ENCODE measurements at regions not wholly inside any gene's neighbourhood (a gene's known extent, or its start where the extent isn't known, plus 50 kb on each side); places are given as distances from the start of the nearest gene placed in this dataset.
"Not testable (repeated sequence)": the region's sequence is repeated elsewhere in the genome, so short reads cannot be mapped to it uniquely, and the experiment has no call there.

- no peak for DNase-seq
Measured at GRCh38 chr6:135731116-135731515, 120.4 kb upstream of the PDE7B start.

- DNase-seq, result not testable (repeated sequence)
Measured at GRCh38 chr6:135736351-135736750, 115.2 kb upstream of the PDE7B start.

GRCh38 chr6:135738636-135739035, 112.9 kb upstream of the PDE7B start:
- no peak for DNase-seq

- no peak for DNase-seq
Measured at GRCh38 chr6:135739288-135739687, 112.2 kb upstream of the PDE7B start.

- DNase-seq, result no peak
Measured at GRCh38 chr6:135740580-135740979, 110.9 kb upstream of the PDE7B start.

- DNase-seq, result no peak
Measured at GRCh38 chr6:135743476-135743875, 108.0 kb upstream of the PDE7B start.

GRCh38 chr6:135748189-135748588, 103.3 kb upstream of the PDE7B start:
- no peak for DNase-seq

GRCh38 chr6:135750081-135750480, 101.4 kb upstream of the PDE7B start:
- DNase-seq, result no peak

- no peak for DNase-seq
Measured at GRCh38 chr6:135753196-135753595, 98.3 kb upstream of the PDE7B start.

GRCh38 chr6:135759831-135760230, 91.7 kb upstream of the PDE7B start:
- no peak for DNase-seq

GRCh38 chr6:135774006-135774405, 77.5 kb upstream of the PDE7B start:
- no peak for DNase-seq

GRCh38 chr6:135779213-135779612, 72.3 kb upstream of the PDE7B start:
- no peak for DNase-seq

GRCh38 chr6:135780326-135780725, 71.2 kb upstream of the PDE7B start:
- no peak for DNase-seq

- DNase-seq, result no peak
Measured at GRCh38 chr6:135782546-135782945, 69.0 kb upstream of the PDE7B start.

GRCh38 chr6:135784507-135784906, 67.0 kb upstream of the PDE7B start:
- DNase-seq, result no peak

- no peak for DNase-seq
Measured at GRCh38 chr6:135789375-135790050, 62.0 kb upstream of the PDE7B start.

GRCh38 chr6:135791441-135791840, 60.1 kb upstream of the PDE7B start:
- no peak for DNase-seq

GRCh38 chr6:135796643-135797305, 54.7 kb upstream of the PDE7B start:
- no peak for DNase-seq

- no peak for DNase-seq
Measured at GRCh38 chr6:135797361-135797760, 54.1 kb upstream of the PDE7B start.

GRCh38 chr6:135798751-135799515, 52.6 kb upstream of the PDE7B start:
- no peak for DNase-seq

Data from CD4-positive, alpha-beta T cell treated with Interleukin-12 subunit alpha and Interleukin-12 subunit beta, for 1 hour (primary cell).